NCI-H748 treated with DMSO at 0.1 percent for 48 hours (cell line): ENCODE measurements at regions not wholly inside any gene's neighbourhood (a gene's known extent, or its start where the extent isn't known, plus 50 kb on each side); places are given as distances from the start of the nearest gene placed in this dataset.
"Not testable (repeated sequence)": the region's sequence is repeated elsewhere in the genome, so short reads cannot be mapped to it uniquely, and the experiment has no call there.

Experiments
- DNase-seq: peaks from one replicate; lab custom pipeline; 2025; lab: John Stamatoyannopoulos, UW

DNA sequence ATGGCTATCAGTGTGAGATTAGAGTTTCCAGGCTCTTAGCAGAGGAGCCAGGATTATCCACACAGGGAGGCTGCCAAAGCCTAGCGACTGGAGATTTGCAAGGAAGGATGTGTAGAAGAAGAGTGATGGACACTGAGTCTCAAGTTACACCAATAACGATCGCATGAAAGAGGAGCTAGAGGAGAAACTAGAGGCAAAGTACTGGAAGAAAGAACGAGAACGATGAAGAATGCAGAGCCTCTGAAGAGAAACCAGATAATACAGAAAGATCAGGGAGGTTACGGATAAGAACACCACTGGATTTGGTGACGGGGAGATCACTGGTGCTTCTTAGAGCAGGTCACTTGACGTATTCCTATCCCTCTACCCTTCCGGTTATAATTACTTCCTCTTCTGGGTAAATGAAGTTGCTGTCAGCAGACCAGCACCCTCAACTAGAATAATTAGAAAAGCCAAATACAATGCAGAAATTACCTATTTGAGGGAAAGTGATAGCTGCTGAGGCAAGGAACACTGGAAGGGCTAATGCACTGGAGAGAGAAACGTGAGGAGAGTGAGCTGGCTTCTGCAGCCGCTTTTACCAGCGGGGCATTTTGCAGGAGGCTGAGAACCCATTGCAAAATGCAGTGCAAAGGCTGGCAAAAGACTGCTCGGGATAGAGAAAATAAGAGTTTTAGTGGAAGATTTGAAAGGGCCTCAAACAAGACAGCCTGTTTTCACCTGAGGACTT lies 93.1 kb upstream of the HIF1A start:
- DNase-seq = no peak

DNA sequence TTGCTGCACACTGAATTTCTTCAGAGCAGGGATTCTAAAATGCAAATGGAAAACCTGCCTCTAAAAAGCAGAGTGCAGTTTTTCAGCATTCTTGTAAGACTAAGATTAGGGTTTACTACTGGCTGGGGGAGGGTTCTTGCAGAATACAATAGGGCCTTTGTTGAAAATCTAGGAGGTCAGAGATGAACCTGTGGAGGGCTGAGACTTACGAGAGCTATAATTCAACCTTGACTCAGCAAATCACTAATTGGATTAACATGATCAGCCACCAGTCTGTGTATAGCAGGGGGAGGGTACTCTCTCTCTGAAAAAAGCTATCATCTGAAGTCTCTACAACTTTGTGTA lies 92.6 kb upstream of the HIF1A start:
- DNase-seq = peak; percentile 18

DNA sequence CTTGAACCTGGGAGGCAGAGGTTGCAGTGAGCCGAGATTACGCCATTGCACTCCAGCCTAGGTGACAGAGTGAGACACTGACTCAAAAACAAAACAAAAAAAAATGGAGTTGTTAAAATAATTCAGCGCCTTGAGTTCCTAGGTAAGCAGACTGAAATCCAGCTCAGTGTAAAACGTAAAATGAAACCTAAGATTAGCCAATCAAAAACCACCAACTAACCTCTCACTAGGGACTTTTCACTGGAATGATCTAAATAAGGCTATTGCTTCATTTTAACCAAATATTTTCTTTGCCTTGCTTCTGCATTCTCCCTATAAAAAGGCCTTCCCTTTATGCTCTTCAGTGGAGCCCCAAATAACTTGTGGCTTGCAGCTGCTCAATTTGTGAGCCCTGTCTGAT lies 91.6 kb upstream of the HIF1A start:
- no peak for DNase-seq

DNA sequence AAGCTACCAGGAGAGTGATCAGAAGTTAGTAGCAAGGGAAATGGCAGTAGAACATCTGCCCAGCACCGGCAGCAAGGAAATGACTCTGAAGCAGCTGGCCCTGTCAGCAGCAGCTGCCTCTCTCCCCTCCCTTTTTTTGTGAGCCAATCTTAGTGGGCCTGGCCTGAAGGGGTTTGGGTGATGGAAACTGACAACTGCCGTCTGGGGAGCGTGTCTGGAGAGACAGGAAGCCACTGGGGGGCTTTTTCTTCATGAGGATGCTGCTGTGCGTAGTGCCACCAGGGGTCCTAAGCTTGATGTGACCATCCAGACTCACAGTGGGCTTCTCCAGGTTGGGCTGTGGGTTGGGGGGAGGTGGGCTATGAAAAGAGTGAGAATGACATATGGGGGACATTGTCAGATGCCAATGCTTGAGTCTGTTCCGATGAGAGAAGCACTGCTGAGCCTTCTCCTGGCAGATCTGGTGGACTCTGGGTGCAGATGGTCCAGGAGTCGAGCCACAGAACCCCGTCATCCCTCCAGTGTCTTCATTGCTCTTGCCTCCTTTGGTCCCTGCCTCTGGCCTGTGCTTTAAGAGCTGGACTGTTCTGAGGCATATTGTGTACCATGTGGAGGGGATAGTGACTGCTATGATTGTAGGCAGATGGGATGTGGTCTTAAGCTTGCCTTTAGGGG lies 87.6 kb upstream of the HIF1A start:
- no peak for DNase-seq

DNA sequence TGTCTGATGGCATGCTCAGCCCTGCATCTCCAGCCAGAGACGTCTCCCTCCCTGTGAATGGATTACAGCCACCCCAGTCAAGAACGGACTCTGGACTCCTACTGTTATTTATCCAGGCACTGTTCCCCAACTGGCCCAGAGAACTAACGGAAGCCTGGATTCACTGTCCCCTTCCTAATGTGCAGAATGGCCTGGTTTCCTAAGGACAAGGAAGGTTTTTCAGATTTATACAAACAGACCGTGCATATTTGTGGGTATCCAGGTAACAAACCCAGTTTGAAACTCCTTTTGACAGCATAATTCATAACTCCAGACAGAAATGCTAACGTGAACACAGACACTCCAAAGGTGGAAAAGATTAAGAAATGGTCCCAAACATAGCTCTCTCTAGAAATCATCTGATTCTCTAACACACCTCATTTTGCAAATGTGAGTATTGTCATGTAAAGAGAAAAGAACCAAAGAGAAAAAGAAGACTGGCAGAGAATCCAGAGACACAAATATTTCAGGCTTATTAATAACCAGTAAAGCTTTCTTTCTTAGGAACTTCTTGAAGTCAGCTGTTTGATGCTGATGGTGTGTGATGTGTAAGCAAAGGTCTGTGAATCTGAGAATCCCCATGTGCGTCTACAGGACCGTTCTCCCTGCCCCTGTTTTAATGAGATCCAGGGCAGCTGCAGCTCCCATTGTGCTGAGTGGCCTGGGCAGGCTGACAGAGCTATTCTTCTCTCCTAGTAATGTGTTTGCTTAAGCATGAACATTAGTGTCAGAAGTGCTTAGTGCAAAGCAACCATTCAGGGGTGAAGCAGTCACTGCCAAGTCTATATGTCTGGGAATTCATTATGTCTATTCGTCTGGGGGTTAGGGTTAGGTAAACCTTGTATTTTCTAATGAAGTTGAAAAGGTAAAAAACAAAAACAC lies 86.8 kb upstream of the HIF1A start:
- peak; percentile 96 for DNase-seq

DNA sequence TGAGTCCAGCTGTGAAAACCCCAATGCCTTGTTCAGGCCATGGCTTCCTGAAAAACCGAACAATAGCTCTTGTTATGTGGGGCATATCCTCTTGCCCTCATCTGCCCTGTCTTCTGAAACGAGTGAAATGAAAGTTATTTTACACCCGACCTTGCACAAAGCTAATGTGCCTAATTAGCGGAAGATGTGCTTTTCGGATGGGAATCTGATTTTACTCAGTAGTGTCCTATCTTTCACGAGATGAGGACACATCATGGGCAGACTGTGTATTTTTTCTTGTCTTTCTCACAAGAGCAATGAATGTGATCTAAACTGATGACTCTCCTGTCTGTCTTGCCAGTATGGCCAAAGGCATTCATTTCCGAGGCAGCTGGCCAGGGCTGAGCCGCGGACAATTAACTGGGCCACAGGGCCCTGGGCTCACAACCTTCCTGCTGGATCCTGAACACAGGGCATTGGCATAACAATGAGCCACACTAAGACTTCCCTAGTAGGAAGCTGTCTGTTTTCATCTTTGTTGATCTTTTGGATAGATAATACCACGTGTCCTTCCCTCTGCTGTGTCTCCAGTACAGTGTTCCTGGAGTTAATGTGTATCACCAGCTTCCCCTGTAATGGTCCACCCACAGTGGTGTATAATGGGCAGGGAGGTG lies 86.0 kb upstream of the HIF1A start:
- peak; percentile 84 for DNase-seq

DNA sequence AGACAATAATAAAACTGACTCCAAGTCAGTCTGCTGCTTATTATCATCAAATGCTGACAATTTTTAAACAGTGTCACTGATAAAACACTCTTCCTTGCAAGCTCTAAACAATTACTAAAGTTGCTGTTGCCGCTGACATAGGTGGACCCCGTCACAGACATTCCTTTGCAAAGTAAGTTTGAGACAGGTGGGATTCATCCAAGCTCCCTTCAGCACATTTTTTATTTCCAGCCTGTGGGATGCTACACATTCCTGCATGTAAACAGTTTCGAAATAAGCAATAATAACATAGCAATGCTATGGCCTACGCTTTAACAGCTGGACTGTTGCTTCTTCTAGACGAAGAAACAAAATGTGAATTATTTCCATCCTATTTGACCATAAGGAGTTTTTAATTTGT lies 85.4 kb upstream of the HIF1A start:
- no peak for DNase-seq

DNA sequence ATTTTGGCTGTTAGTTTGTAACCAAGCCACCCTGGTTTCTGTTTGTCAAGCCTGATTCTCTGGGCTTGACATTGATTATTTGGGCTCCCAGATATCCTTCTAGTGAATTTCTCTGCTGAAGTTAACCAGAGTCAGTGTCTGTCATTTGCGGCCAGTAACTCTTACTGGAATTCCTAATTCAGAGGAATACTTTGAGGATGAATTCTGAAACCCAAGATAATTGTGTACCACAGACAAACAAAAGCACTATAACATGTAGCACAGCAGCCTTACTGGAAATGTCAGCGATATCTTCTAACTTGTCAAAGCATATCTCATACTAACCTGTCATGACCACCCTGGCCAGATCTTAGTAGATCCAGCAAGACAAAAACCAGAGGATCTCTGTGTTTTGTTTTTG lies 84.4 kb upstream of the HIF1A start:
- DNase-seq = no peak

DNA sequence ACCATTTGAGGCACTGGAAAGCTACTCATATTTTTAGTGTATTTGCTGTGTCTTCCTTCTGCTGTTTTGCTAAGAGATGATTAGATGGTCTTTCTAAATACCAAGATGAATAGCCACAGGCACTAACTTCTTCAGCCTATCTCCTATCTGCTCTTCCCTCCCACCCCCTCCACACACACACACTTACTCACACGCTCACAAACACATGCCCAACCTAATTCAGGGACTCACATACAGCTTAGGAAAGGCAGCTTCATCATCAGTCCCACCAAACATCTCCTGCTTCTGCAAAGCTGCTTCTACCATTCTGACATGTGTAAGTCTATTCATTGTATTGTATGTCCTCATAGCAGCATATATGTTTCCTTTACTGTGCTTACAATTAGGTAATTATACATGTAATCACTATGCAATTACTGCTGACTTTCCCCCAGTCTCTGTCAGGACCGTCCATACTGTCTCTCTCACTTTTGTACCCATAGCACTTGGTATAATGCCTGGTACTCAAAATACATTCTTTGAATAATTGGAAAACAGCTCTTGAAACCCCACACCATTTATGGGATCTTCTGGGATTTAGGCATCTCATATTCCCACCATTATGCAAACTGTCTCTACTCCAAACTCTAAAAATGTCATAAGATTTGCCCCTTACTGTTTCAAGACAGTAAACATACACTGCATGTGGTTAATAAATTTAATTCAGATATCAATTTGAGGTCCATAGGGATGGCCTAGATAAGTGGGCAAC lies 83.3 kb upstream of the HIF1A start:
- DNase-seq = no peak

DNA sequence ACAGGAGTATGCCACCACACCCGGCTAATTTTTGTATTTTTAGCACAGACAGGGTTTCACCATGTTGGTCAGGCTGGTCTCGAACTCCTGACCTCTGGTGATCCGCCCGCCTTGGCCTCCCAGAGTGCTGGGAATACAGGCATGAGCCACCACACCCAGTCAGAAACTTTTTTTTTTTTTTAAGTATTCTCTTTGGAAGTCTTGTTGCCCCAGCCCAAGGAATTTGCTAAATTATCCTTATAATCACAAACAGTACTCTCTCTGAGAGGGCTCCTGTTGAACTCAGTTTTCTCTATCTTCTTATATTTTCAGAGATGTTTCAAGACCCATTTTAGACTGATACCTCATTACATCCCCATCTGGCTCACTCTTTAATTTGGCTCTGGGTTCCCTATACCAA lies 82.3 kb upstream of the HIF1A start:
- DNase-seq = not testable (repeated sequence)

DNA sequence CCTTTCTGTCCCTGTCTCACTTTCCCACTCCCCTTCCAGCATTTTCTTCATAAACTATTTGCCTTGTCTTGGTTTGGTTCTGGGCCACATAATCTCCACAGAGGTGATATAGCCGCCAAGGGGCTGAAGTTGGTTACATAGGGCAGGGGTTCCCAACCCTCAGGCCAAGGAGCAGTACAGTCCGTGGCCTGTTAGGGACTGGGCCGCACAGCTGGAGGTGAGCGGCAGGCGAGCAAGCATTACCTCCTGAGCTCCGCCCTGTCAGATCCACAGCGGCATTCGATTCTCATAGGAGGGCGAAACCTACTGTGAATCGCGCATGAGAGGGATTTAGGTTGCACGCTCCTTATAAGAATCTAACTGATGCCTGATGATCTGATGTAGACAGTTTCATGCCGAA lies 80.6 kb upstream of the HIF1A start:
- DNase-seq = no peak

DNA sequence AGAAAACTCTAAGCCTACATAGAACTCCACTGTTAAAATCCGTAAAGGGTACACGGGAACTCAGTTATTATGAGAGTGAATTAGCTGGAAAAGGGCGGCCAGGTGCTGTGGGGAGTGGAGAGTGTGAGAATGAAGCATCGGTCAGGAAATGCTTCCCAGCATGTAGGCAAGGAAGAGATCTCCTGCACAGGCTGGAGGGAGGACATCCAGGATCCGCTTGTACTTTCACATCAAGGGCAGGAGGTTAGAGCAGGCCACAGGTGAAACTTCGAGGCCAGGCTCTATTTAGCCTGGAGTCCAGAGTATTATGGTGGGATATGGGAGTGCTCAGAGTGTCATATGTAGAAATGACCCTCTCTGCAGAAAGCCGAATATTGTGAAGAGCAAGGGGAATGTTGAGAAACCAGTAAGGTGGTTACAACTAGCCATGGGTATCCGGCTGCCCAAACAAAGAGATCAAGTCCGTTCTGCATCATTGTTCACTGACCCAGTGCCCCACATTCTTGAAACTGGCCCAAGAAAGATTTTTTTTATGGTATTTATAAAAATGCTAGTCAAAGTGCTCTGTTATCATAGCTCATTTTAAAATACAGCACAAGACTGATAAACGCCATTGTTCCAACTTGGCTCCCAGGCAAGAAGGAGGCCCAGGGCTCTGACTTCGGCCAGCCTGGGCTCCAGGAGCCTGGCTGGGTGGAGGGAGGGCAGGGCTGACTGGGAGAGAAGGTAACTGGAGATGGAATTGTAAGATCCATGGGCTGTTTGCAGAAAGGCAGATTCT lies 79.4 kb upstream of the HIF1A start:
- no peak for DNase-seq

DNA sequence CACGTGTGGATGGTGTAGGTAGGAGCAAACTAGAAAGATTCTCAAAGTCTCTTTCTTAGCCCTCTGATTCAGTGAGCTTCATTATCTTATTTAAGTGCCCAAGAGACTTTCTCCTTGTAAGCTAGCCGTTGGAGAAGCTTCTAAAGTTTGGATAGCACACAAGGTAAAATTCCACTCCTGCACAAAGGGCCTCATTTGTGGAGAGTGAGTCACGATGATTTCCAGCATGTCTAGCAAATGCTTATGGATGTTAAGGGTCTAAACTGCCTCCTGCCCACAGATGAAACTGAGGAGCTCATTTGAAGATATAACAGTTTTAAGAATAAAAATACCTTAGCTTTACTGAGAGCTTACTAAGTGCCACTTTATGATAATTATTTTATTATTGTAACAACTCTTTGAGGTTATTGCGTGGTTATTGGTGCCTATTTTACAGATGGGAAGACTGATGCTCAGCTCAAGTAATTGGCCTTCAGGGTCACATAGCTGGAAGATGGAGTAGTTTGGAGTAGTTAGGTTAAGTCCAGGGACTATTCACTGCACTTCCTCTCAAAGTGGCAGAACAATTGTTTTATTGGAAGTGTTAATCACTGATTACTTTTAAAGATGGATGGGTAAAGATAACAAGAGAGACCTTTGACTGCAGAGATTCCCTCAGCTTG lies 78.7 kb upstream of the HIF1A start:
- no peak for DNase-seq

DNA sequence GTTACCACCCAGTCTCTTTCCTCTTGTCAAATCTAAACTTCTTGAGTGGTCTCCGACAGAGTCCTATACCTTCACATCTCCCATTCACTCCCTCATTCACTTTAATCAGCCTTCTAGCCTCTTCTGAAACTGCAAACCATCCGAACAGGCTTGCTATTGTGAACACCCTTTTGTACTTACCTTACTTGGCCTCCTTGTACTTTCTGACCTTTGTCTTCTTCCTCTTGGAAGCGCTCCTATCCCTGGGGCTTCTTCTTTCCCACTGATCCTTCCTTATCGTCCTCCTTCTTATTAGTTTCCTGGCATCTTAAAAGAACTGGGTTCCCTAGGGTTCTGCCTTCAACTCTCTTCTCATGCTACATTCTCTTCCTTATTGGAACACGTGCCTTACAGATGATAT lies 76.9 kb upstream of the HIF1A start:
- no peak for DNase-seq

DNA sequence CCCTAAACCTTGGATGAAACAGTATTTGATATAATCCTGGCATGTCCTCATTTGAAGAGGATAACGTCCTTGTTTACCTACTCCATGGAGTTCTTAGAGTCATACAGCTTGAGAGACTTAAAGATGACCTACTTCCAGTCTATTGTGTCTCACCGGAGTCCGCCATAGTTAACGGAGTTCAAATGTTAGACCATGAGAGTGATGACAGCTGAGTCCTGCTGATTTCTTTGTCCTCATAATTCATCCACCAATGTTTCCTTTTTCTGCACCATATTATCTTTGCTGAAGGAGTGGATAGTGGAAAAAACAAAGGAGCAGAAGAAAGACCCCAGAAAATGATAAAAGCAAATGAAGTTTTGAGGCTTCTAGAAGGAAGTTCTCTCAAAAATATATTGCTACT lies 75.8 kb upstream of the HIF1A start:
- no peak for DNase-seq

DNA sequence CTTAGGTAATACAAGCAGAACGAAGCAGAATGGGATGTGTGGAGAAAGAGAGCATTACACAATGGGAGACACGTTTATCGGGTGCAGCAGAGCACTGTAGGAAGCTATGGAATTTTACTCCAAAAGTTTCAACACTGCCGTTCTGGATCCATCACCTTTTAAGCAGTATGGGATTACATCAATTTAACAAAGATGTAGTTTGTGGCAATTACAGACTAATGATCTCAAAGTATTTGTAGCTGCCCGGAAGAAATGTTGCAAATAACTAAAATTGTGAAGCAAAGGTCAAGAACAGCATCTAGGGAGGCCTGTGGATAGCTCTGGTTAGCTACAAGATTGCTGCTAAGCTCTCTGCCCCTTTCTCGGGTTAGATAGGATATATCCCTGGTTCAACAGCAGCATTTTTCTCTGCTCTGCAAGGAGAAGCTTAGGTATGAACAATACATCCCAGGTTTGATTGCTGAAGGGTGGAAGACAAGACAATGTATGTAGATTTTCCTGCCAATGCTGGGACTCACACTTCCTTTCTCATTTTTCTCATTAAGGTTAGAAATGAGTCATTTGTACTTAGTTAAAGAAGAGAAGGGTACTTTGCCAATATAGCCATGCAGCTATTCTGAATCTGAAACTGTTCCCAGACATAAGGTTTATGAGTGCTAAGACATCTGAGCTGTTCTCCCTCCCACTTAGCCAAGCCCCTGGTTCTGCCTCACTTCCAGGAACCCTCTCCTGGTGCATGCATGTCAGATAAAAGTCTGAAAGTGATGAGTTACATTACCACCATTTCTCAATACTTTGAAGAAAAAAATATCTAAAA lies 75.0 kb upstream of the HIF1A start:
- DNase-seq = no peak

DNA sequence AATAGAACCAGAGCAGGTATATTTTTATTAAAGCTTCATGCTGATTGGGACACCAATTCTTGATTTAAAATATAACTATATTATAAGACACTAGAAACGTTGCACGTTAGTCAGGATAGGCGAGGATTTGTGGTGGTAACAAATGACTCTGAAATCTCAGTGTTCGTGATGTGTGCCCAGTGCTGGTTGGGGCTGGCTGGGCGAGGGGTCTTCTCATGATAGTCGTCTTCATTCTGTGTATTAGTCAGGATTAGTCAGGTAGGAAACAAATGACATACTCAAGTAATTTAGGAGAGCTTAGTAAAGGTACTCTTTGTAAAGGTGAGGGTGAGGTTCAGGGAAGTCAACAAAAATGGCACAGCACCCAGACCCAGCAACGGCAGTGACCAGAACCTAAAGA lies 73.9 kb upstream of the HIF1A start:
- DNase-seq = no peak

DNA sequence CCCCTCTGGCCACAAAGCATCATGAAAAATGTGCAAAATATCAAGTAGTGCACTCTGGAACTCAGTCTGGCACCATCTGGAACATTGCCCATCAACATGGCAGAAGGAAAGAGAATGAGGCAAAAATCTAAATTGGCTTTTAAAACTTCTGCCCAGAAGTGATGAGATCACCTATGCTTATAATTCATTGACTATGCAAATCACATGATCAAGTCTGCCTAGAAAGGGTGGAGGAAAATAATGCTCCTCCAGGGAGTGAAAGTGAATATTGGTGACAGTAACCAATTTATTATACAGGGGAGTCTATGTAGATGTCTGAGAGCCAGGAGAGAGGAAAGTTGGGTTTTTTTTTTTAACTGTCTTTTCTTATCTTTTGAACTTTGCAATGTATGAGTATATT lies 73.3 kb upstream of the HIF1A start:
- no peak for DNase-seq

DNA sequence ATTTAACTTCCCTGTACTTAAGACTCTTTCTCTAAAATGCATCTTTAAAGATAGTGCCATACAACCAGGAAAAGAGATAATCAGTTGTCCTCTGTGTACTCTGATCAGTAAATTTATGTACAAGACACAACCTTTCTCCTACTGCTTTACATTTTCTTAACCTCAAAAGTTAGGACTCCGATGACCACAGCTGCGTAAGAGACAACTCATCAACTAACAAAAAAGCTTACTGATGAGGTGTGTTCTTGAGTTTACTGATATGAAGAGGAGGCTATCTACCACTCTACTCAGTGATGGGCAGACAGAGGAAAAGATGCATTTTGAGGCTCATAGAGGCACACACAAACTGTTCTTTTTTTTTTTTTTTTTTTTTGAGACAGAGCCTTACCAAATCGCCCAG lies 71.4 kb upstream of the HIF1A start:
- DNase-seq = no peak

DNA sequence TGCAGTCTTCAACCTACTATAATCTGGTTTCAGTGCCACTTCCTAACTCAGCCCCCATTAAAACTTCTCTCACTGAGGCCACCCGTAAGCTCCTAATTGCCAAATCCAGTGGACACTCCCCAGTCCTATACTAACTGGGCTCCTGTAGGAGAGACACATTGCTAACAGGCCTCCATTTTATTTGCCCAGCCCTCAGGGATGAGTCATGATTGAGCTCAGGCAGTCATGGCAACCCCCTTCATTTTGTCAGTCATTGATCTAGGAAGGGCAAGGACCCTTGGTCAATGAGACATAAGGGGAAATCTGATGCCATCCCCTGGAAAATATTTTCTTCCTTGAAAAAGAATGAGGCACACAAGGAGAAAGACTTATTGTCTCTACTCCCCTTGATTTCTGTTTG lies 70.1 kb upstream of the HIF1A start:
- no peak for DNase-seq
